ENCODE measurements at regions not wholly inside any gene's neighbourhood (a gene's known extent, or its start where the extent isn't known, plus 50 kb on each side); places are given as distances from the start of the nearest gene placed in this dataset.

- in situ Hi-C loops (cut with HindIII; ENCODE audit: low pct_unique_long_range_greater_than_20kb, low sequenced_read_pairs) = no loop called here
- H3K36me3 ChIP-seq (ENCODE audit: control insufficient read depth, insufficient read depth, low read length) = no peaks in the 10 kb centered on the region
- POLR2A ChIA-PET = no interaction called here
- peaks cover 5% of the 10 kb centered on the region; the same call in 1 of the 2 replicates for H3K4me1 ChIP-seq (ENCODE audit: control insufficient read depth, insufficient read depth, low read length)
- intact Hi-C loops (cut with micrococcal nuclease; ENCODE audit: unreplicated experiment) = no loop called here
- H3K9me3 ChIP-seq (ENCODE audit: control insufficient read depth, insufficient read depth, low read depth, low read length) = no peaks in the 10 kb centered on the region
- CTCF ChIA-PET = no interaction called here
- DNase-seq (ENCODE audit: low read depth, low spot score) (no peak), ATAC-seq (no peak)
- no peak overlapping the region for H3K4me3 ChIP-seq (ENCODE audit: low read depth in 2 of 2, low read length in 2 of 2)
- H3K27ac ChIP-seq (ENCODE audit: low read length) = no peak overlapping the region
- H3K27me3 ChIP-seq (ENCODE audit: control insufficient read depth, insufficient read depth, low read length) = no peaks in the 10 kb centered on the region
- no TSS peak for BruUV-seq (replicated peaks)
- TF ChIP-seq SIN3A (IDR thresholded peaks at IDR 0.05; ENCODE audit: borderline replicate concordance, insufficient read depth, low read depth, low read length) (no peak), CTCF (IDR thresholded peaks at IDR 0.05) (no peak), REST (IDR thresholded peaks at IDR 0.05; ENCODE audit: insufficient read depth in 1 of 2, low read depth in 2 of 2, low read length in 1 of 2) (no peak), POLR2AphosphoS5 (IDR thresholded peaks at IDR 0.05; ENCODE audit: low read depth, low read length) (no peak), TCF7L2 (IDR thresholded peaks at IDR 0.05; ENCODE audit: low read depth, low read length) (no peak)
Measured at GRCh38 chrX:110511238-110511637, 152.6 kb downstream of the RTL9 start.

GRCh38 chrX:110512341-110512740 lies 153.7 kb downstream of the RTL9 start:
- DNase-seq (ENCODE audit: low read depth, low spot score) (no peak), ATAC-seq (no peak)
- Histone ChIP-seq H3K27ac (ENCODE audit: low read length) (no peak overlapping the region), H3K36me3 (ENCODE audit: control insufficient read depth, insufficient read depth, low read length) (no peaks in the 10 kb centered on the region), H3K4me1 (ENCODE audit: control insufficient read depth, insufficient read depth, low read length) (peaks cover 5% of the 10 kb centered on the region; the same call in 1 of the 2 replicates), H3K4me3 (ENCODE audit: low read depth in 2 of 2, low read length in 2 of 2) (no peak overlapping the region), H3K27me3 (ENCODE audit: control insufficient read depth, insufficient read depth, low read length) (no peaks in the 10 kb centered on the region), H3K9me3 (ENCODE audit: control insufficient read depth, insufficient read depth, low read depth, low read length) (no peaks in the 10 kb centered on the region)
- TF ChIP-seq TCF7L2 (IDR thresholded peaks at IDR 0.05; ENCODE audit: low read depth, low read length) = no peak
- TF ChIP-seq CTCF (IDR thresholded peaks at IDR 0.05) = no peak
- no peak for TF ChIP-seq SIN3A (IDR thresholded peaks at IDR 0.05; ENCODE audit: borderline replicate concordance, insufficient read depth, low read depth, low read length)
- no peak for TF ChIP-seq POLR2AphosphoS5 (IDR thresholded peaks at IDR 0.05; ENCODE audit: low read depth, low read length)
- TF ChIP-seq REST (IDR thresholded peaks at IDR 0.05; ENCODE audit: insufficient read depth in 1 of 2, low read depth in 2 of 2, low read length in 1 of 2) = no peak
- no TSS peak for BruUV-seq (replicated peaks)
- in situ Hi-C loops (cut with HindIII; ENCODE audit: low pct_unique_long_range_greater_than_20kb, low sequenced_read_pairs) = no loop called here
- intact Hi-C loops (cut with micrococcal nuclease; ENCODE audit: unreplicated experiment) = no loop called here
- ChIA-PET POLR2A (no interaction called here), CTCF (no interaction called here)

Measured in Panc1 (cell line).